IMR-90 (cell line): ENCODE measurements at regions not wholly inside any gene's neighbourhood (a gene's known extent, or its start where the extent isn't known, plus 50 kb on each side); places are given as distances from the start of the nearest gene placed in this dataset.

ENCODE experiments used
- ATAC-seq: fragments of 200-7000 bp; cut with Tn5 transposase; 2 replicates; pipeline ENCODE4 v1.9.1; 2020; ENCODE audit warnings: low read depth, mild to moderate bottlenecking, moderate library complexity
- BruUV-seq: library from RNA; stranded (reverse); fragments of 400-500 nt; replicated peaks from 2 replicates; lab custom pipeline; 2021; lab: Mats Ljungman, UMichigan
- CTCF ChIA-PET: fragments of 300-600 bp; formaldehyde crosslinking; extraction: SDS; loops from one replicate; lab custom pipeline; 2021; ENCODE audit warnings: antibody characterized with exemption; lab: Yijun Ruan, JAX
- POLR2A ChIA-PET: fragments of 300-600 bp; sonication (Branson Sonifier 250); formaldehyde crosslinking; loops from one replicate; lab custom pipeline; 2022; ENCODE audit warnings: antibody characterized with exemption; ENCODE audit not compliant: unreplicated experiment; lab: Charles Lee
- DNase-seq: peaks from one replicate; pipeline ENCODE4 v3.0.0; 2013
- H2AFZ ChIP-seq: replicated peaks from 2 replicates; pipeline ENCODE3; 2013; ENCODE audit warnings: low read length, mild to moderate bottlenecking; ENCODE audit not compliant: poor library complexity
- H2AK5ac ChIP-seq: 2 replicates; pipeline ENCODE4 v1.6.1; 2013; ENCODE audit warnings: low read depth, low read length, inconsistent platforms
- H2AK9ac ChIP-seq: replicated peaks from 2 replicates; pipeline ENCODE3; 2013; ENCODE audit warnings: mild to moderate bottlenecking, low read depth, low read length, moderate library complexity; ENCODE audit not compliant: poor library complexity
- H2BK120ac ChIP-seq: 2 replicates; pipeline ENCODE4 v1.6.1; 2013; ENCODE audit warnings: low read depth, low read length, inconsistent platforms
- H2BK15ac ChIP-seq: 3 replicates; pipeline ENCODE4 v1.6.1; 2013; ENCODE audit warnings: low read depth, low read length, inconsistent platforms
- H2BK20ac ChIP-seq: 2 replicates; pipeline ENCODE4 v1.6.1; 2013; ENCODE audit warnings: low read depth, mild to moderate bottlenecking, inconsistent platforms, low read length, moderate library complexity
- H2BK5ac ChIP-seq: 2 replicates; pipeline ENCODE4 v1.6.1; 2013; ENCODE audit warnings: mild to moderate bottlenecking, low read depth, low read length, inconsistent platforms; ENCODE audit not compliant: poor library complexity, severe bottlenecking
- H3K14ac ChIP-seq: replicated peaks from 2 replicates; pipeline ENCODE4 v1.6.1; 2013; ENCODE audit warnings: low read depth, low read length, inconsistent platforms
- H3K18ac ChIP-seq: 2 replicates; pipeline ENCODE4 v1.6.1; 2013; ENCODE audit warnings: low read depth, low read length, control low read depth
- H3K23ac ChIP-seq: 2 replicates; pipeline ENCODE4 v1.6.1; 2013; ENCODE audit warnings: low read depth, low read length, inconsistent platforms
- H3K27ac ChIP-seq: 2 replicates; pipeline ENCODE4 v1.5.1; 2013; ENCODE audit warnings: mild to moderate bottlenecking, control low read depth, low read length; ENCODE audit not compliant: insufficient read depth
- H3K27me3 ChIP-seq: 2 replicates; pipeline ENCODE4 v1.6.1; 2013; ENCODE audit warnings: low read length; ENCODE audit not compliant: control insufficient read depth, insufficient read depth
- H3K36me3 ChIP-seq: 2 replicates; pipeline ENCODE4 v1.6.1; 2013; ENCODE audit warnings: low read length, mixed read lengths; ENCODE audit not compliant: control insufficient read depth, insufficient read depth
- H3K4ac ChIP-seq: 2 replicates; pipeline ENCODE4 v1.6.1; 2013; ENCODE audit warnings: low read depth, low read length, inconsistent platforms
- H3K4me1 ChIP-seq: 2 replicates; pipeline ENCODE4 v1.6.1; 2013; ENCODE audit warnings: low read length, mixed read lengths; ENCODE audit not compliant: control insufficient read depth, insufficient read depth
- H3K4me2 ChIP-seq: 2 replicates; pipeline ENCODE4 v1.6.1; 2013; ENCODE audit warnings: low read depth, mild to moderate bottlenecking, control low read depth, low read length, moderate library complexity
- H3K4me3 ChIP-seq: 2 replicates; pipeline ENCODE4 v1.5.1; 2013; ENCODE audit warnings: low read depth, mild to moderate bottlenecking, control low read depth, low read length, moderate library complexity; ENCODE audit not compliant: insufficient read depth
- H3K56ac ChIP-seq: 2 replicates; pipeline ENCODE4 v1.6.1; 2013; ENCODE audit warnings: low read length, inconsistent platforms; ENCODE audit not compliant: insufficient read depth; ENCODE audit errors: extremely low read depth
- H3K79me1 ChIP-seq, 2 experiments: 2 replicates each; pipeline ENCODE4 v1.6.1; 2013; ENCODE audit warnings: low read length in 2 of 2, inconsistent platforms in 1 of 2, low read depth in 1 of 2
- H3K9ac ChIP-seq: 2 replicates; pipeline ENCODE4 v1.6.1; 2013; ENCODE audit warnings: low read depth, low read length, control low read depth
- H3K9me1 ChIP-seq: 2 replicates; pipeline ENCODE4 v1.6.1; 2013; ENCODE audit warnings: low read length, inconsistent platforms; ENCODE audit not compliant: insufficient read depth
- H3K9me3 ChIP-seq: 2 replicates; pipeline ENCODE4 v1.6.1; 2013; ENCODE audit warnings: low read length; ENCODE audit not compliant: control insufficient read depth, insufficient read depth
- H4K20me1 ChIP-seq: 2 replicates; pipeline ENCODE4 v1.6.1; 2013; ENCODE audit warnings: low read length, inconsistent platforms; ENCODE audit not compliant: insufficient read depth
- H4K5ac ChIP-seq: 2 replicates; pipeline ENCODE4 v1.6.1; 2013; ENCODE audit warnings: mild to moderate bottlenecking, low read depth, low read length, control low read depth
- H4K8ac ChIP-seq, 2 experiments: 2 replicates each; pipeline ENCODE4 v1.6.1; 2013; ENCODE audit warnings: low read depth in 2 of 2, low read length in 2 of 2, control low read depth in 1 of 2, inconsistent platforms in 1 of 2
- H4K91ac ChIP-seq: 2 replicates; pipeline ENCODE4 v1.6.1; 2013; ENCODE audit warnings: low read depth, low read length, inconsistent platforms; ENCODE audit not compliant: insufficient read depth
- BHLHE40 ChIP-seq: fragments of 150-350 bp; IDR thresholded peaks from 2 replicates; pipeline ENCODE4 v1.6.1; 2016; ENCODE audit warnings: mild to moderate bottlenecking, low read depth, low read length
- CEBPB ChIP-seq: IDR thresholded peaks from 2 replicates; pipeline ENCODE4 v1.6.1; 2012; ENCODE audit warnings: low read depth, low read length, improper control_type of control experiment
- CHD1 ChIP-seq: IDR thresholded peaks from 2 replicates; pipeline ENCODE4 v1.6.1; 2012; ENCODE audit warnings: low read depth, low read length, improper control_type of control experiment
- FOS ChIP-seq: fragments of 150-350 bp; IDR thresholded peaks from 2 replicates; pipeline ENCODE4 v1.6.1; 2016; ENCODE audit warnings: low read depth, low read length
- MAFK ChIP-seq: IDR thresholded peaks from 2 replicates; pipeline ENCODE4 v1.6.1; 2012; ENCODE audit warnings: low read depth, low read length, improper control_type of control experiment
- MAZ ChIP-seq: IDR thresholded peaks from 2 replicates; pipeline ENCODE4 v1.6.1; 2012; ENCODE audit warnings: low read depth, mild to moderate bottlenecking, low read length, improper control_type of control experiment, moderate library complexity, borderline replicate concordance
- MXI1 ChIP-seq: IDR thresholded peaks from 2 replicates; pipeline ENCODE4 v1.6.1; 2012; ENCODE audit warnings: low read depth, mild to moderate bottlenecking, low read length, moderate library complexity, borderline replicate concordance
- NFE2L2 ChIP-seq: fragments of 150-350 bp; IDR thresholded peaks from 2 replicates; pipeline ENCODE4 v1.6.1; 2016; ENCODE audit warnings: low read depth, mild to moderate bottlenecking, low read length
- POLR2A ChIP-seq: IDR thresholded peaks from 2 replicates; pipeline ENCODE4 v1.6.1; 2012; ENCODE audit warnings: mild to moderate bottlenecking, low read depth, low read length
- RAD21 ChIP-seq: IDR thresholded peaks from 2 replicates; pipeline ENCODE4 v1.6.1; 2012; ENCODE audit warnings: low read length, improper control_type of control experiment
- RCOR1 ChIP-seq: IDR thresholded peaks from 2 replicates; pipeline ENCODE4 v1.6.1; 2012; ENCODE audit warnings: mild to moderate bottlenecking, low read length, improper control_type of control experiment; ENCODE audit not compliant: insufficient replicate concordance
- RFX5 ChIP-seq: IDR thresholded peaks from 2 replicates; pipeline ENCODE4 v1.8.0; 2012; ENCODE audit warnings: low read depth, mild to moderate bottlenecking, low read length, moderate library complexity
- SMC3 ChIP-seq: fragments of 150-350 bp; IDR thresholded peaks from 2 replicates; pipeline ENCODE4 v1.6.1; 2016; ENCODE audit warnings: low read depth, mild to moderate bottlenecking, antibody characterized with exemption, low read length, moderate library complexity
- USF2 ChIP-seq: fragments of 150-350 bp; IDR thresholded peaks from 2 replicates; pipeline ENCODE4 v1.6.1; 2017; ENCODE audit warnings: mild to moderate bottlenecking, antibody characterized with exemption, low read length, low read depth
- WGBS, 2 experiments: methylation state at CpG; one replicate each; pipeline versions ENCODE4 v1.1.5 to v1.1.7; 2013; ENCODE audit warnings: missing lambda C conversion rate in 2 of 2; ENCODE audit not compliant: insufficient read length in 1 of 2; ENCODE audit errors: extremely low coverage in 2 of 2; 5-methylcytosine and 5-hydroxymethylcytosine counted together
- dilution Hi-C: fragments of 300-500 bp; cut with HindIII; formaldehyde crosslinking; loops from one replicate; pipeline ENCODE4 v1.14.3; 2018; ENCODE audit warnings: low sequenced_read_pairs; ENCODE audit not compliant: unreplicated experiment
- in situ Hi-C: fragments of 300-500 bp; cut with MboI; formaldehyde crosslinking; loops from 3 replicates; pipeline ENCODE4 v1.14.3; 2019; ENCODE audit warnings: low sequenced_read_pairs, inconsistent platforms, mixed read lengths
- intact Hi-C: fragments of 100-400 bp; cut with micrococcal nuclease; formaldehyde crosslinking; loops from 2 replicates; pipeline ENCODE4 v1.10.0; 2022
- TF ChIP-seq, protein P1 (sequence below): fragments of 150-350 bp; IDR thresholded peaks from 2 replicates; pipeline ENCODE4 v1.6.1; 2016; ENCODE audit warnings: low read depth, mild to moderate bottlenecking, low read length, moderate library complexity, borderline replicate concordance
- TF ChIP-seq, protein P2 (sequence below): conservative IDR thresholded peaks from 2 replicates; pipeline ENCODE4 v1.5.1; 2012; ENCODE audit warnings: mild to moderate bottlenecking, low read depth, low read length, improper control_type of control experiment

DNA sequence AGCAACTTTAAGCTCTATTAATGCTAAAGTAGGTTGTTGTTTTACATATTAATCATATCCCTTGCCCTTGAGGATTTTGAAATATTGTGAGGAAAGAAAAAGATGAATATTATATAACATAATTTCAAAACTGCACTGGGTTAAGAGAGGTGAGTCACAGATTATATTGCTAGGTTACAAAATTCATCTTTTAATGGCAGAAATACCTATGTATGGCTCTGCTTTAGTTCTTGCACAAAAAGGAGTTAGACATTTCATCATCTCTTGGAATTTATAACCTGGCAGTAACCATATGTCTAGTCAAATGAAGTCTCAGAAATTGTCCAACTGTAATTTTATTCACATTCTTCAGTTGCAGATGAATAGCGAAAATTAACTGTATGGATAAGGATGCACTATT is 2041.1 kb downstream of the OLFM4 start:
- no TSS peak for BruUV-seq
- no peak overlapping the region for H3K56ac ChIP-seq

More for the DNA sequence above, 2041.1 kb downstream of the OLFM4 start:
- CTCF ChIA-PET = no interaction called here
- no peak overlapping the region for H4K91ac ChIP-seq
- H3K36me3 ChIP-seq = no peaks in the 10 kb centered on the region
- no peaks in the 10 kb centered on the region for H3K27me3 ChIP-seq
- no peaks in the 10 kb centered on the region for H3K9me1 ChIP-seq
- H2AFZ ChIP-seq = no peak overlapping the region
- no peak overlapping the region for H2AK9ac ChIP-seq
- dilution Hi-C loops (no loop called here), in situ Hi-C loops (no loop called here), intact Hi-C loops (no loop called here)
- no peak overlapping the region for H2BK5ac ChIP-seq
- H2BK20ac ChIP-seq = no peak overlapping the region
- H2BK120ac ChIP-seq = no peak overlapping the region
- no peak overlapping the region for H3K27ac ChIP-seq
- H3K18ac ChIP-seq = no peak overlapping the region
- DNase-seq = no peak
- H4K20me1 ChIP-seq = no peaks in the 10 kb centered on the region
- TF ChIP-seq MAFK (no peak), FOS (no peak), CHD1 (no peak), MAZ (no peak), RAD21 (no peak), RCOR1 (no peak), MXI1 (no peak), USF2 (no peak), POLR2A (no peak), BHLHE40 (no peak), RFX5 (no peak), NFE2L2 (no peak), SMC3 (no peak), CEBPB (no peak)
- TF ChIP-seq, protein P1, sequence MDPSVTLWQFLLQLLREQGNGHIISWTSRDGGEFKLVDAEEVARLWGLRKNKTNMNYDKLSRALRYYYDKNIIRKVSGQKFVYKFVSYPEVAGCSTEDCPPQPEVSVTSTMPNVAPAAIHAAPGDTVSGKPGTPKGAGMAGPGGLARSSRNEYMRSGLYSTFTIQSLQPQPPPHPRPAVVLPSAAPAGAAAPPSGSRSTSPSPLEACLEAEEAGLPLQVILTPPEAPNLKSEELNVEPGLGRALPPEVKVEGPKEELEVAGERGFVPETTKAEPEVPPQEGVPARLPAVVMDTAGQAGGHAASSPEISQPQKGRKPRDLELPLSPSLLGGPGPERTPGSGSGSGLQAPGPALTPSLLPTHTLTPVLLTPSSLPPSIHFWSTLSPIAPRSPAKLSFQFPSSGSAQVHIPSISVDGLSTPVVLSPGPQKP = no peak
- TF ChIP-seq, protein P2, sequence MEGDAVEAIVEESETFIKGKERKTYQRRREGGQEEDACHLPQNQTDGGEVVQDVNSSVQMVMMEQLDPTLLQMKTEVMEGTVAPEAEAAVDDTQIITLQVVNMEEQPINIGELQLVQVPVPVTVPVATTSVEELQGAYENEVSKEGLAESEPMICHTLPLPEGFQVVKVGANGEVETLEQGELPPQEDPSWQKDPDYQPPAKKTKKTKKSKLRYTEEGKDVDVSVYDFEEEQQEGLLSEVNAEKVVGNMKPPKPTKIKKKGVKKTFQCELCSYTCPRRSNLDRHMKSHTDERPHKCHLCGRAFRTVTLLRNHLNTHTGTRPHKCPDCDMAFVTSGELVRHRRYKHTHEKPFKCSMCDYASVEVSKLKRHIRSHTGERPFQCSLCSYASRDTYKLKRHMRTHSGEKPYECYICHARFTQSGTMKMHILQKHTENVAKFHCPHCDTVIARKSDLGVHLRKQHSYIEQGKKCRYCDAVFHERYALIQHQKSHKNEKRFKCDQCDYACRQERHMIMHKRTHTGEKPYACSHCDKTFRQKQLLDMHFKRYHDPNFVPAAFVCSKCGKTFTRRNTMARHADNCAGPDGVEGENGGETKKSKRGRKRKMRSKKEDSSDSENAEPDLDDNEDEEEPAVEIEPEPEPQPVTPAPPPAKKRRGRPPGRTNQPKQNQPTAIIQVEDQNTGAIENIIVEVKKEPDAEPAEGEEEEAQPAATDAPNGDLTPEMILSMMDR = no peak
- H3K9ac ChIP-seq = no peak overlapping the region
- no CpG with 5 or more reads among the region's 1 CpG for WGBS, 2 experiments
- no peak overlapping the region for H2AK5ac ChIP-seq
- POLR2A ChIA-PET = no interaction called here
- no peak overlapping the region for H3K4me2 ChIP-seq
- ATAC-seq = no peak
- no peak overlapping the region for H3K14ac ChIP-seq
- H4K5ac ChIP-seq = no peak overlapping the region
- peaks cover 4% of the 10 kb centered on the region; the same call in 1 of the 2 replicates for H3K9me3 ChIP-seq
- H2BK15ac ChIP-seq = no peak overlapping the region
- H3K4me1 ChIP-seq = no peaks in the 10 kb centered on the region
- no peaks in the 10 kb centered on the region for H3K79me1 ChIP-seq
- no peak overlapping the region for H3K23ac ChIP-seq
- H3K4me3 ChIP-seq = no peak overlapping the region
- no peak overlapping the region for H3K4ac ChIP-seq
- no peak overlapping the region for H4K8ac ChIP-seq
